ENCODE measurements at regions not wholly inside any gene's neighbourhood (a gene's known extent, or its start where the extent isn't known, plus 50 kb on each side); places are given as distances from the start of the nearest gene placed in this dataset.
"Not testable (repeated sequence)": the region's sequence is repeated elsewhere in the genome, so short reads cannot be mapped to it uniquely, and the experiment has no call there.

DNA sequence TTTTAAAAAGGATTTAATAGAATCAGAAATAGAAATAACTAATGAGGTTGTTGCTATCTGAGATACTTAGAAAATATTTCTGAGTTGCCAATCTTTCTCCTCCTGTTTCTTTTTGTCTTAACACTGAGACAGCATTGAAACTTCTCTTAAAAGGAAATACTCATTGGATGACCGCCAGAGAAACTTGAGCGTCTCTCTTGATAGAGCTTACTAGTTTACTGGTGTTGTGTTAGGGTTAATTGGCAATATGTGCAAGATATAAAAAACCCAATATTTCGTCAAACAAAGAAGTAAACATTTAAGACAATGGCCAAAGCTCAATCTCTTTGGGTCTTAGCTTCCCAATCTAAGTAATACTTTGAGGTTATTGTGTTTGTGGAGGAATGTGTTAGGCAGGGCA, 176.4 kb upstream of the CHD1 start:
- no peak for DNase-seq

DNA sequence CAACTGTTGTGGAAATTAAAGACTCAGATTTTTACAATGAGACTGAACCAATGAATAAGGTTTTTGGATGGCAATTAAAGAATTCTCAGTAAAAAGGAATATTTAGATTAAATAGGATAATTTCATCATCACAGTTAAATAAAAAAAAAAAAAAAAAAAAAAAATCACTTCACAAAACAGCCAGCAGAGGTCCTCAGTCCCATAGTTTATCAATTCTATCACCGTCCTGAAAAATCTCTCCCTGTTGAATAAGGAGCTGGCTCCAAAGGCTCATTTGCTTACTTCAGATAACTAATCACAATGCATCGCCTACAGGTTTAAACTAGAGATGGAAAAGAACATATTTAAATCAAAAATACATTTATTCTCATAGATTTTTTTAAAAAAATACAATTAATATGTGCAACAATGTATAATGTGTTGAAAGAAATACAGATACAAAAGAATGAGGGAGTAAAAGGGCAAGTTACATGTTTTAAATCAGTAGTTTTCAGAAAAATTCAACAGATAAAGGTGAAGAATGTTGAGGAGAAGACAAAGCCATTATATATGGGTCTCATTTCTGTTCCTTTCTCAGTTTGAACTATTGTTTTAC, 175.8 kb upstream of the CHD1 start:
- DNase-seq: no peak

DNA sequence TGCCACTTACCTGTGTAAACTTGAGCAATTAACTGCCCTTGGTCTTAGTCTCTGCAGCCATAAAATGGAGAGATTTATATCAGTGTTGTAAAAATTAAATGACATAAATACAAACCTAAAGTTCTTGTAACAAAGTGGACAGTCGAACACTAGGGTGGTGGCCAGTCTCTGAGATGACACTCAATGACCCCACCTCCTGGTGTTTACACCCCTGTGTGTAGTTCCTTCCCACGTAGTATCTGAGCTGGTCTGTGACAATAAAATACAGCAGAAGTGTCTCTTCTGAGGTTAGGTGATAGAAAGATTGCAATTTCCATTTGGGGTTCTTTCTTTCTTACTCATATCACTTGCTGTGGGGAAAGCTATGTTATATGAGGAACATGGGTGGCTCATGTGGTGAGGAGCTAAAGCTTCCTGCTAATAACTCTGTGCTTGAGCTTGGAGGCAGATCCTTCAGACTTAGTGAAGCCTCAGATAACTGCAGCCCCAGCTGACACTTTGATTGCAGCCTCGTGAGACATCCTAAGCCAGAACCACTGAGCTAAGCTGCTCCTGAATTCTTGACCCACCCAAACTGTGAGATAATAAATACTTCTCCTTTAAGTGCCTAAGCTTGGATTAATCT, 173.4 kb upstream of the CHD1 start:
- DNase-seq: no peak

DNA sequence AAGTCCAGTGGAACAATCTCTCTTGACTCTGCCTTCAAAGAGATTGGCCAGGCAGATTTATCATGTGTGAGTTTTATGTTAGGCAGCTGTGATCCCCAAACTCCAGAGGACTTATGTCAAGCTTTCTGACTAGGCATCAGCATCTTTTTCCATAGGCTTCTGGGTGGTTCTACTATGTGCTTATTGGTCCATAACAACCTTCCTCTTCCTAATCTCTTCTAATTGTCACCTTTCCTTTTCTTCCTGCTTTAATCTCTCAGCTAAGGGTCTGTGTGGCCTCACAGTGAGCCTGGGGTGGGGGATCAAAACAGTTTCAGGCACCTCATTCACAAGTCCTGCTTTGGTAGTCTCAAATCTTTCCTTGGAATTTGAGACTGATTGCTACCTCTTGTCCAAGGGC, 170.9 kb upstream of the CHD1 start:
- DNase-seq: no peak

DNA sequence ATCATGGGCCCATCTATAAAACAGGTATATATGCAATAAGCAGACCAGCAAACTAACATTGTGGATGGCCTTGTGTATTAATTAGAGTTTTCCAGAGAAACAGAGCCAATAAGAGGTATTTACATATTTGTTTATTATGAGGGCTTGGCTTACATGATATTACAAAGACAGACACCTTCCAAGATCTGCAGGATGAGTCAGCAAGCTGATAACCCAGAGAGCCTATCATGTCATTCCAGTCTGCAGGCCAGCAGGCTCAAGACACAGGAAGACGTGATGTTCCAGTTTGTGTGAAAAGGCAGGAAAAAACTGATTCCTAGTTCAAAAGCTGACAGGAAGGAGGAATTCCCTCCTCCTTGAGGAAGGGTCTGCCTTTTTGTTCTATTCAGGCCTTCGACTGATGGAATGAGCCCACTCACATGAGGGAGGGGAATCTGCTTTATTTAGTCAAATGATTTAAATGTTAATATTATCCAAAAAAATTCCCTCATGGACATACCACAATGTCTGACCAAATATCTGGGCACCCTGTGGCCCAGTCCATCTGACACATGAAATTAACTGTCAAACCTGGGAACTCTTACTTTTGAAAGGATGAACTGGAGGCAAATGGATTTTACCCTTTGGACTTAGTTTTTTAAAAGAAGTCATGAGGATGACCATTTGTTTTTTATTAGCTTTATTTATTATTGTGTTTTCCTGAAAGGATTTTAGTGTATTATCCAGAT, 161.2 kb upstream of the CHD1 start:
- no peak for DNase-seq

- no peak for DNase-seq
Measured at GRCh38 chr5:99088309-99088708, 159.5 kb upstream of the CHD1 start.

- no peak for DNase-seq
Measured at GRCh38 chr5:99083197-99083596, 154.4 kb upstream of the CHD1 start.

DNA sequence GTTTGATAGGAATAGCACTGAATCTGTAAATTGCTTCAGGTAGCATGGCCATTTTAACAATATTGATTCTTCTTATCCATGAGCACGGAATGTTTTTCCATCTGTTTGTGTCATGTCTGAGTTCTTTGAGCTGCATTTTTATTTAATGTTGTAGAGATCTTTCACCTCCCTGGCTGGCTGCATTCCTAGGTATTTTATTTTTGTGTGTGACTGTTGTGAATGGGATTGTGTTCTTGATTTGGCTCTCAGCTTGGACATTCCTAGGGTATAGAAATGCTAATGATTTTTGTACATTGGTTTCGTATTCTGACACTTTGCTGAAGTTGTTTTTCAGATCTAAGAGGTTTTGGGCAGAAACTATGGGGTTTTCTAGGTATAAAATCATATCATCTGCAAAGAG, 152.9 kb upstream of the CHD1 start:
- DNase-seq: no peak

DNA sequence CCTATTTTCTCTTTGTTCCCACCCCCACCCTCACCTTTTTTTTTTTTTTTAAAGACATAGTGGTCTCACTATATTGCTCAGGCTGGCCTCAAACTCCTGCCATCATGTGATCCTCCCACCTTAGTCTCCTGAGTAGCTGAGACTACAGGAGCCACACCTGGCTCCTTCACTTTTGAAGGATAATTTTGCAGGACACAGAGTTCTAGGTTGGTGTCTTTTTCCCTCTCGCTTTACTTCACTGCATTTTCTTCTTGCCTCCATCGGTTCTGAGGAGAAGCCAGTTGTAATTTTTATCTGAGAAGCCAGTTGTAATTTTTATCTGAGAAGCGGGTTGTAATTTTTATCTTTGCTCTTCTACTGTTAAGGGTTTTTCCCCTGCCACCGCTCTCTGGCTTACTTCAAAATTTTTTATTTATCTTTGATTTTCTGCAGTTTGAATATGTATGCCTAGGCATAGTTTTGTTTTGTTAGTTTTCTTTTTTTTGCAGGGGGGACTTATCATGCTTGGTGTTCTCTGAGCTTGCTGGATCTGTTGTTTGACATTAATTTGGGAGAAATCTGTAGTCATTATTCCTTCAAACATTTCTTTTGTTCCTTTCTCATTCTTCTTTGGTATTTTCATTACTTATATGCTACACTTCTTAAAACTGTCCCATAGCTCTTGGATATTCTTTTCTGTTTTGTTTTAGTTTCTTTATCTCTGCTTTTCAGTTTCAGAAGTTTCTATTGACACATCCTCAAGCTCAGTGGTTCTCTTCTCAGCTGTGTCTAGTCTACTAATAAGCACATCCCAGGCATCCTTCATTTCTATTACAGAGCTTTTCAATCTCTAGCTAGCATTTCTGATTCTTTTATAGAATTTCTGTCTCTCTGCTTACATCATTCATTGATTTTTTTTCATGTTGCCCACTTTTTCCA, 148.2 kb upstream of the CHD1 start:
- DNase-seq: no peak

DNA sequence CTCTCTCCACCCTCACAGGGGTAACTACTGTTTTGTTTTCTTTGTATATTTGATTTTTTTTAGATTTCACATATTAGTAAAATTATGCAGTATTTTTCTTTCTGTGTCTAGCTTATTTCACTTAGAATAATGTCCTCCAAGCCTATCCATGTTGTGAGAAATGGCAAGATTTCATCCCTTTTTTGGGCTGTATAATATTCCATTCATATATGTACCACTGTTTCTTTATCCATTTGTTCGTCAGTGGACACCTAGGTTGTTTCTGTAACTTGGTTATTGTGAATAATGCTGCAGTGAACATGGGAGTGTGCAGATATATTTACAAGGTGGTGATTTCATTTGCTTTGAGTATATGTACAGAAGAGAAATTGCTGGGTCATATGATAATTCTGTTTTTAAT, 144.0 kb upstream of the CHD1 start:
- DNase-seq: no peak

- no peak for DNase-seq
Measured at GRCh38 chr5:99070822-99071221, 142.0 kb upstream of the CHD1 start.

- no peak for DNase-seq
Measured at GRCh38 chr5:99070362-99070761, 141.6 kb upstream of the CHD1 start.

DNA sequence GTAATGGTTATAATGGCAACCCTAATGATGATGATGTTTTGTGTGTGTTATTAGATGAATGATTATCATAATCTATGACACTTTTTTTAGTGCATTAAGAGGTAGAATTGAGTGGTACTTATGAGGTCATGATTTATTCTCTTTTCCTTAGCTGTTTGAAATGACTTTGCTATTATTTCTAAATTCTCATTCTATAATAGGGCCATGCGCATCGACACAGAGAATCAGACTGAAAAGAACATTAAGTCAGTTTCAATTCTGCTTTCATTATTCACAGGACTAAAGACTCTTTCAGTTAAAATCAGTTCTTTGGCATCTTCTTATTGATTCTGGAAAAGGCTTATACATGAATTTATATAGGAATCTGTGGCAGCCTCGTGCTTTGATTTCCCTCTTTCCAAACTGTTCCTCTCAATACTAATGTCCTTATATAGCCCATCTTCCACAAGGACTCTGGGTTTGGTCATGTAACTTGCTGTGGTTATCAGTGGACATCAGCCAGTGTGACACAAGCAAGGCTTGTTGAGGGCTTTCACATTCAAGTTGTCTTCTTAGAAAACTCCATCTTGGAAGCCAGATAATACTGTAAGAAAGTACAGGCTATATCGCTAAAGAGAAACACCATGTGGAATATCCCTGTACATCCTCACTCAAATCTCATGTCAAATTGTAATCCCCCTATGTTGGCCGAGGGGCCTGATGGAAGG, 140.3 kb upstream of the CHD1 start:
- no peak for DNase-seq

- no peak for DNase-seq
Measured at GRCh38 chr5:99063737-99064136, 134.9 kb upstream of the CHD1 start.

DNA sequence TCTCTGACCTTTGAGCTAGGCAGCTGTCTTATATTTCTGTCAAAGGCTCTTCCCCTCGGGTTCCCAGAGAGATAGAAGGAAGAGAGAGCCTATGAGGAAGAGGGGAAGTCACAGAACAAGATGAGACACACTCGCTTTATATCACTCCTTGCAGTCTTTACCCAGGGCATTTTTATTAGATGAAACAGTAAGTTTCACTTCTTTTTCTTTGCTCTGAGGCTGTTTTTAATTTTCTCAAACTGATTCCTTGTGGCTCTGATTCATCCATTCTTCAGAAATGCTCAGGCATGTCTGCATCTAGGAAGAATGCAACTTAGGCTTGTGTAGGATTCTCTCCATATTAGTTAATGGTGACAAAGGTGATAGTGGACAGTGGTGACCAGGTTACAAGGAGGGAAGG, 132.9 kb upstream of the CHD1 start:
- DNase-seq: no peak

- no peak for DNase-seq
Measured at GRCh38 chr5:99061299-99061698, 132.5 kb upstream of the CHD1 start.

GRCh38 chr5:99060306-99061261, 131.8 kb upstream of the CHD1 start:
- DNase-seq: peak; percentile 89

GRCh38 chr5:99059685-99060084, 130.9 kb upstream of the CHD1 start:
- no peak for DNase-seq

DNA sequence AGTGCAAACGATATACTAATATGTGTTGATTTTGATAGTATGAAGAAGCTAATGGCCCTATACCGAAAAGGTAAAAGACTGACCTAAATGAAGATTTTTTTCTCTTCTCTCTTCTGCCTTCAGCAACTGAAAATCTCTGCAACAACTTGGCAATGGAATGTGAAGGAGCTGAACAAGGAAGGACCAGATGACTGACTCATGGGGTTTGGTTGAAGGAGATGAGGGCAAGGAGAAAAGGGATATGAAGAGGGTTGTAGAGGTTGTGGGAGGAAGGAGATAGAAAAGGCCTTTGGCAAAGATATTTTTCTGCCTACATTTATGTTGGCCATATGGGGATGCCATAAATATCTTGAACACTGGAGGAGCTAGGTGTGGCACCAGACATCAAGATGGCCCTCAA, 129.7 kb upstream of the CHD1 start:
- DNase-seq: no peak

GRCh38 chr5:99054972-99055371, 126.2 kb upstream of the CHD1 start:
- no peak for DNase-seq

DNA sequence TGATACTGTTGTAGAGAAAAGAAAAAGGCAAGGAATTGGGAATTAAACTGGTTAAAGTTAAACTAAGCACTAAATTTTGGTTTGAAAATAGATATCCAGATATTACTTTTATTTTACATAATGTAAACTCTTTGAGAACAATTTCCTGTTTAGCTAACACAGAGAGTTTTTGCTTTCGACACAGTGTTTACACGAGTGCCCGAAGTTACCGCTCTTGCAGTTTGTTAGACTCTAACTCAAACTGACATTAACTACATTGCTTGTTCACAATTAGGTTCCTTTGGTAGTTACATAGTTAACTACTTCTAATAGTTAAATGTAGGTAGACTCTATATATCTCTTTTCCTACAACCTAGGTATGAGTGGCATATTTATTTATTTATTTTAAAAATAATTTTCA, 117.1 kb upstream of the CHD1 start:
- no peak for DNase-seq

- DNase-seq: not testable (repeated sequence)
Measured at GRCh38 chr5:99043257-99043656, 114.5 kb upstream of the CHD1 start.
